HPDE6-E6E7 (cell line): ENCODE measurements at regions not wholly inside any gene's neighbourhood (a gene's known extent, or its start where the extent isn't known, plus 50 kb on each side); places are given as distances from the start of the nearest gene placed in this dataset.

ENCODE experiments used
- DNase-seq: peaks from one replicate; pipeline ENCODE4 v3.0.0; 2011; ENCODE audit warnings: missing footprints; ENCODE audit errors: extremely low spot score

GRCh38 chr9:99326917-99327189, 104.8 kb downstream of the SEC61B start:
- no peak for DNase-seq

- no peak for DNase-seq
These were observed 105.6 kb downstream of the SEC61B start for GRCh38 chr9:99327667-99328066.

- DNase-seq, result no peak
These were observed 113.2 kb downstream of the SEC61B start for GRCh38 chr9:99335280-99335679.

GRCh38 chr9:99336005-99336404, 113.9 kb downstream of the SEC61B start:
- DNase-seq, result no peak

GRCh38 chr9:99336531-99336930, 114.4 kb downstream of the SEC61B start:
- DNase-seq, result no peak

DNA sequence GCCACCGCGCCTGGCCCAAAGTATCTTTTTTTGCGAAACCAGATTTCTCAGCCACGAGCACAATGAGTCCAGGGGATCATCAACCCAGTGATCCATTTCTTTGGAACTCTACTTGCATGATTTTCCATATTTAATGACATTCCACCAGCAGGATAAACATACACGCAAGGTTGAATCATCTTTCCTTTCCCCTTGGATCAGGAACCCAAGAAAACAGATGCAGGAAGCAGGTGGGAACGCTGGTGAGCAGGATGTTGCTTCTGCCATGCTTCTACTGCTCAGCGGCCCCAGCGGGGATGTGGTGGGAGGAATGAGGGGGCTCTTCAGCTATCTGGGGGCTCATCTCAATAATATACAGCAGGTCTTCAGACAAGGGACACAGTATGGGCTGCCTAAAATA, 118.2 kb downstream of the SEC61B start:
- no peak for DNase-seq

GRCh38 chr9:99341686-99342085, 119.6 kb downstream of the SEC61B start:
- DNase-seq, result no peak

DNA sequence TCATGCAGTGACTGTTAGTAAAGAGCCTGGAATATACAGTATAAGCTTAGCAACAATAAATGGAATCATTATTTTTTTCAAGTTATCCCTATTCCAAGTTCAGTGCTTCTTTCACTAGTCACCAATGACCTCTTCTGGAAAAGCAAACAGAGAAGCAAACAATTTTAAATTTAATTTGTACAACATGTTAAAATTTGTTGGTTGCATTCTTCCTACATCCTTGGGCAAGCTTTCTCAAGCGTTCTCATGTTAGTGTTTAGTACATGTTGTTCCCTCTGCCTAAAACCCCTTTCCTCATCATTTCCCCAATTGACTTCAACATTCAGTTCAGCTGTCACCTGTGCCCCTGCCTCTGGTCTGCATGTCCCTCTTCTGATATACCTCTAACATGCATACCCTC, 123.4 kb downstream of the SEC61B start:
- DNase-seq, result no peak

GRCh38 chr9:99345942-99346341, 123.9 kb downstream of the SEC61B start:
- no peak for DNase-seq

DNA sequence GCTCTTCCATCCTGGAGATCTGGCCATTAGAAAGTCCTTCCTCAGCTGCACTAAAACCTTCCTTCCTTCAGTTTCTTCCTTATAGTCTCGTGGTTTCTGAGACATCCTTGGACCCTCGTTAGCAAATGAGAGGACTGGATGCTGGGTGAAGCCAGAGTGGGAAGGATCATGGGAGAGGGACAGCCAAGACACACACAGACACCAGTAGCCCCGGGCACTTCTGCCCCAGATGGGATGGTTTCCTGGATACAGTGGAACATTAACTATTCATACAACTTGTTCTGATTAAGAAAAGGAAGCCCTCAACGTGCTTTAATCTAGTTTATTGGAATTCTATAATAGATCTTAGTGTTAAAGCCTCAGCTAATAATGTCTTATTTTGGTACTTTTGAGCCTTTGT, 125.5 kb downstream of the SEC61B start:
- no peak for DNase-seq

DNA sequence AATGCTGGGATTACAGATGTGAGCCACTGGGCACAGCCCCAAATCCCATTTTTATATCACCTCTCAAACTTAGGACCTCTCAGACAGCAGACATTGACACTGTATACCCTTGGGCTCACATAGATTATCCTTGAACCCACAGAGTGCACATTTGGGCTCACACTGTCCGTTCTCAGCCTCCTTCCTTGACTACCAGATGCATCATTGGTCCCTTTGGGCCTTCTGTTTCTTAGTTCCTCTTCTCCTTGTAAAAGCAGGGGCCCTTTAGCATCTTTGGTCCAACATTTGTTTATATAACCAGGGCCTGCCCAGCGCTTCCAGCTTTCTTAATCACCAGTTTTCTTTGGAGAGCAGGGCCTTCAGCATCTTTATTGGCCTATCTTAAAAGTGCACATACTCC, 126.2 kb downstream of the SEC61B start:
- no peak for DNase-seq

DNA sequence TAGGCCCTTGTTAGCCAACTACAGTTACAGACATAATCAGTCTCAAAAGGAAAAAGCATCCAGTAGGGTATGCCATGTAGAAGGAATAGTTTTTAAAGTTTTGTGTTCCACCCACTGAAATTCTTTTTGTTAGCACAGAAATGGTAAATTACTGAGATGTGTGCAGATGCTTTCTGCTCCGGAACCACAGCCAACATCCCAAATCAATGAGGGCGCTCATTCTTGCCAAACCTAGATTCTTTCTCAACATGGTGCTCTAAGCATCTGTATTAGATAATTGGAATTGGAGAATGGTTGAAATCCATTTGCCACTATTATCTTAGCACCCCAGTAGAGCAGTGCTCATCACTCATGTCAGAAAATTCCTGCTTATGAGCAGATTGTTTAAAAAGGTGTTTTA, 127.8 kb downstream of the SEC61B start:
- DNase-seq, result no peak

DNA sequence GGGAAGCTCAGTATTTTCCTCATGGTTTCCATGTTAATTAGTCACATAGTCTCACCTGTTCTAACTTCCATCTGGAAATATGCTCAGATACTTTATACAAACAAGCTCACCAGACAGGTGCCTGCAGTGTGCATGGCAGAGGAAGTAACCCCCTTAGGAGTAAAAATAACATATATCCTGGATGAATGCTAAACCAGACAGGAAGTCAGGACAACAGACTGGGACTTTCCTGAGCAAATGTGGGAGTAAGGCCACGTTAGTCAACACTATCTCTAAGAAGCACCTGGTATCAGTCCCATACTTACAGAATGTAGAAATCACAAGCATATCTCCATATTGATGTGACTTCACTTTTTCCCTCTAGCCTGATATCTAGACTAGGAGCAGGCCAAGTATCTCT, 128.4 kb downstream of the SEC61B start:
- no peak for DNase-seq

- no peak for DNase-seq
These were observed 129.6 kb downstream of the SEC61B start for GRCh38 chr9:99351647-99352046.

- DNase-seq, result no peak
These were observed 130.7 kb downstream of the SEC61B start for GRCh38 chr9:99352826-99353225.

DNA sequence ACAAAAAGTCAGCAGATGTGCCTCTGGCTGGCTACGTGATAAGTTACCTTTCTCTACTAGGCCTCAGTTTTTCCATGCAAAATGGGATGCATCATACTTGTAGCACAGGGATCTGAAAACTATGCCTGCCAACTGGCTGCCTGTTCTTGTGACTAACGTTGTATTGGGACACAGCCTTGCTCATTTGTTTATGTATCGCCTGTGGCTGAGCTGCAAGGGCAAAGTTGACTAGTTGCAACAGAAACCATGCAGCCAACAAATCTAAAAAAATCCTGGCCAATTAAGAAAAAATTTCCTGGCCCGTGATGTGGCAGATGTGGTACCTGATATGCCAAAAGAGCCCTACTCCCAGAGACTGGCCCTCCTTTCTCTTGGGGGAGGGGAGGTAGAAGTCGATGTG, 131.3 kb downstream of the SEC61B start:
- DNase-seq, result no peak

DNA sequence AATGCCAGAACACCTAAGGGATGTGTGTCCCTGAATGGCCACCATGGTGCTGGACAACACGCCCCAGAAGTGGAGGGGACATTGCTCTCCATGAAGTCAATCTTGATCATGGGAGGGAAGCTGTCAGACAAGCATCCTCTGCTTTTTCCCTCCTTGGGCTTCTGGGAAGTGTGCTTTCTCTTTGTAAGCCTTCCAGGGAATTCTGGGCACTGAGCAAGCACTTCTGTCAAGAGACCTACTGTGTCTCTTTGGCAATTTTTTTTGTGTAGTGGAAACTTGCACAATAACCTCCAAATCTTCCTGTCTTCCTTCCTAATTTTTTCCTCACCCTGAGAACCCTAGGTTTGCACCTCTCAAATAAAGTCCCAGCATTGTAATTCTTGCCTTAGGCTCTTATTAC, 132.0 kb downstream of the SEC61B start:
- DNase-seq, result no peak

GRCh38 chr9:99356512-99356971, 134.5 kb downstream of the SEC61B start:
- DNase-seq, result no peak

DNA sequence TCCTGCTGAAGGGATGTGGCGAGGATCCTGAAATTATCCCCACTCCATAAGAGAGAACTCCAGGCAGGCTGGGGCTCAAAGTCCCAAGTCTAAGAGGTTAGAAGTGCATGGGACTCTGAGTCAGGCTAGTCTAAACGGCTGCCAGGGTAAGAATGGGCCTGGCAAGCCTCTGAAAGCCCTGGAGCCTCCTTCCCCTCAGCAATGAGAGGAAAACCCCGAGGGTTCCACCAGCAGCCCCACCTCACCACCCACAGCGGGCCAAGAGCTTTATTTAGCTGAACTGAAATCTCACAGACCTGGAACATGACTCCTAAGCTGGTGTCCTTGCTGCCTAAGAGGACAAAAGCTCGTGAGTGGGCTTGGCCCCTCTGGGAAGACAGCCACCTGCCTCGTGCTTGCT, 135.5 kb downstream of the SEC61B start:
- no peak for DNase-seq

- no peak for DNase-seq
These were observed 136.6 kb downstream of the SEC61B start for GRCh38 chr9:99358668-99359067.

DNA sequence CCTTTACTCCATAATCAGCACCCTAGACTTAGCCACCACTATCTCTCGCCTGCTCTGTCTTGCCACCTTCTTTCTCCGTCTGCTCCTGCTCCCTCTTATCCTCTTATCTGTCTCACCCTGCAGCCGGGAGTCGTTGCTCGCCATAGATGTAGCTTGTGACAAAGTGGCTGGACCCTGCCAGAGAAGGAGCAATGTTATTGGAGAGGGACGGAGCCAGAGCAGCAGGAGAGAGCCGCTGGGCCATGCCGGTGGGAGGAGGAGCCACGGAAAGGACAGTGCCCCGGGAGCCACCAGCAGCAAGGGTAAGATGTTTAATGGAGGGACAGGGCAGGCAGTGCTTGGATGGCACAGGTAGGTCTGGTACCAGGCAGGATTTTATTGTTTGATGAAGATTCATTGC, 137.3 kb downstream of the SEC61B start:
- DNase-seq, result no peak

GRCh38 chr9:99360026-99360425, 137.9 kb downstream of the SEC61B start:
- no peak for DNase-seq

DNA sequence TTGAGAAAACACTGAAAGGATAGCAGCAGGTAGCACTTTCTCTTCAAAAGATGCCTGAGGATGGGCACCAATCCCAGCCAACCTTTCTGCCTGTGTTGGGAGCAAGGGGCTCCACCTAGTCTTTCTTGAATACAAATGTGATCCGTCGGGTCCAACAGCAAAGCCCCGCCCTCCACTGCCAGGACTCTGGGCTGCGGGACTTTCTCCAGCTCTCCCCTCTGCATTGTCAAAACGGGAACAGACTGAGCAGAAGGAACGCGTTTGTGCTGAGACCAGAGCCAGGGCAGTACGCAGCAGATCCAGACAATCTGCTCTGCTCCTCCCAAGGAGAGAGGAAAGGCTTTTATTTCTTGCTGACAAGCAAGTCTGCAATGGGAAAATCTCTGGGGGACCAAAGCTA, 139.7 kb downstream of the SEC61B start:
- no peak for DNase-seq

- DNase-seq, result no peak
These were observed 140.2 kb downstream of the SEC61B start for GRCh38 chr9:99362321-99362720.

DNA sequence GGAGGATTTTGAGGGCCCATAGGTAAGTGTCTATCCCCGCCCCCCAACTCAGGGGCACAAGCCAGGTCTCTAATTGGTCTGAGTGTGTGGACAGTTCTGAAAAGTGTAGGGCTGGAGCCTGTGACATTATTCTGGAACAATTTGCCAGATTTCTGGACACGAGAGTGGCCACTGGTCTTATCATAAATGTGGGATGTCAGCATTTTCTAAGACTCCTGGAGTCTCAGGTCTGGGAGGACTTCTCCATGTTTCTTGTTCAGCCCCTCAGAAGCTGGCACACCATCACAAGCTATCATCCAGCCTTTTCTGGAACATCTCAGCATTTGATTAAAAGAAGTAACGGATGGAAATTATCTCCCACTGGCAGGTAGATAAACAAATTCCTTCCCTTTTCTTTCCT, 141.4 kb downstream of the SEC61B start:
- no peak for DNase-seq
